HCT116 (cell line): ENCODE measurements at regions not wholly inside any gene's neighbourhood (a gene's known extent, or its start where the extent isn't known, plus 50 kb on each side); places are given as distances from the start of the nearest gene placed in this dataset.

ENCODE experiments used
- ATAC-seq: fragments of 200-7000 bp; cut with Tn5 transposase; 2 replicates; pipeline ENCODE4 v1.9.1; 2020; ENCODE audit warnings: mild to moderate bottlenecking, moderate library complexity
- BruUV-seq: library from RNA; stranded (reverse); fragments of 400-500 nt; replicated peaks from 2 replicates; lab custom pipeline; 2021; lab: Mats Ljungman, UMichigan
- CTCF ChIA-PET: fragments of 300-600 bp; sonication (Branson Sonifier 250); formaldehyde crosslinking; loops from one replicate; lab custom pipeline; 2021; ENCODE audit warnings: antibody characterized with exemption; lab: Charles Lee
- POLR2A ChIA-PET: fragments of 300-600, 350-600 bp; sonication (Branson Sonifier 250); formaldehyde crosslinking; loops from one replicate; lab custom pipeline; 2021; ENCODE audit warnings: antibody characterized with exemption; lab: Charles Lee
- RAD21 ChIA-PET, 2 experiments: fragments of 300-600 bp; sonication (Branson Sonifier 250); formaldehyde crosslinking; loops; one replicate each; lab custom pipeline; 2023; ENCODE audit warnings: low total read pairs in 2 of 2; ENCODE audit not compliant: uncharacterized antibody in 2 of 2, unreplicated experiment in 2 of 2, low non-redundant PET in 1 of 2; lab: Charles Lee
- DNase-seq: peaks from one replicate; pipeline ENCODE4 v3.0.0-alpha.2; 2010; ENCODE audit warnings: low read depth, low spot score
- H2AFZ ChIP-seq: fragments of 200-600 bp; shearing (Covaris generic), sonication (generic); 2 replicates; pipeline ENCODE4 v1.6.1; 2017; ENCODE audit warnings: low read depth, mixed run types, mixed read lengths, antibody characterized with exemption, low read length; ENCODE audit not compliant: poor library complexity, severe bottlenecking
- H3K27ac ChIP-seq: 2 replicates; pipeline ENCODE4 v1.5.1; 2012; ENCODE audit warnings: low read depth, low read length
- H3K27me3 ChIP-seq: fragments of 200-600 bp; sonication (generic); 2 replicates; pipeline ENCODE4 v1.6.1; 2016; ENCODE audit warnings: mixed run types, low read length, mixed read lengths; ENCODE audit not compliant: insufficient read depth
- H3K36me3 ChIP-seq, 2 experiments: fragments of 200-500 bp in 1 of 2; fragments of 200-600 bp in 1 of 2; sonication (Bioruptor generic) in 1 of 2; sonication (generic) in 1 of 2; 2 replicates each; pipeline versions ENCODE4 v1.5.1 to v1.6.1; 2014 to 2016; ENCODE audit warnings: low read length in 2 of 2, inconsistent platforms in 1 of 2, mixed read lengths in 1 of 2, mixed run types in 1 of 2; ENCODE audit not compliant: insufficient read depth in 2 of 2, control insufficient read depth in 1 of 2
- H3K4me1 ChIP-seq, 2 experiments: fragments of 200-600 bp in 1 of 2; sonication (generic) in 1 of 2; 2 replicates each; pipeline versions ENCODE4 v1.5.1 to v1.6.1; 2012 to 2017; ENCODE audit warnings: low read length in 2 of 2, inconsistent platforms in 1 of 2, mild to moderate bottlenecking in 1 of 2, mixed read lengths in 1 of 2, mixed run types in 1 of 2, moderate library complexity in 1 of 2; ENCODE audit not compliant: insufficient read depth in 2 of 2, control insufficient read depth in 1 of 2
- H3K4me2 ChIP-seq: fragments of 200-600 bp; sonication (generic); 2 replicates; pipeline ENCODE4 v1.6.1; 2017; ENCODE audit warnings: mixed run types, low read length, mixed read lengths
- H3K4me3 ChIP-seq, 2 experiments: fragments of 200-600 bp in 1 of 2; sonication (generic) in 1 of 2; replicated peaks in 1 of 2; 2 replicates each; pipeline ENCODE4 v1.5.1; 2011 to 2016; ENCODE audit warnings: low read length in 2 of 2, control low read depth in 1 of 2, low read depth in 1 of 2, mild to moderate bottlenecking in 1 of 2, mixed read lengths in 1 of 2, mixed run types in 1 of 2
- H3K79me2 ChIP-seq: fragments of 200-600 bp; sonication (generic); 2 replicates; pipeline ENCODE4 v1.6.1; 2017; ENCODE audit warnings: mild to moderate bottlenecking, mixed run types, low read length, moderate library complexity, mixed read lengths; ENCODE audit not compliant: insufficient read depth
- H3K9ac ChIP-seq: fragments of 200-600 bp; sonication (generic); 2 replicates; pipeline ENCODE4 v1.6.1; 2016; ENCODE audit warnings: low read length, mixed read lengths
- H3K9me2 ChIP-seq: fragments of 200-600 bp; sonication (generic), shearing (Covaris generic); 2 replicates; pipeline ENCODE4 v1.6.1; 2017; ENCODE audit warnings: mixed run types, mild to moderate bottlenecking, moderate library complexity; ENCODE audit not compliant: insufficient read depth
- H3K9me3 ChIP-seq, 2 experiments: fragments of 200-500 bp in 1 of 2; fragments of 200-600 bp in 1 of 2; sonication (Bioruptor generic) in 1 of 2; sonication (generic) in 1 of 2; 2 replicates each; pipeline ENCODE4 v1.6.1; 2014 to 2017; ENCODE audit warnings: low read length in 2 of 2, mixed read lengths in 2 of 2, inconsistent platforms in 1 of 2, low read depth in 1 of 2, mild to moderate bottlenecking in 1 of 2, mixed run types in 1 of 2, moderate library complexity in 1 of 2; ENCODE audit not compliant: control insufficient read depth in 1 of 2, insufficient read depth in 1 of 2
- H4K20me1 ChIP-seq: fragments of 200-600 bp; sonication (generic), shearing (Covaris generic); 2 replicates; pipeline ENCODE4 v1.6.1; 2017; ENCODE audit warnings: mixed run types, mild to moderate bottlenecking, moderate library complexity; ENCODE audit not compliant: insufficient read depth
- CBX3 ChIP-seq: IDR thresholded peaks from 2 replicates; pipeline ENCODE4 v1.6.1; 2012; ENCODE audit warnings: low read depth
- CEBPB ChIP-seq: IDR thresholded peaks from 2 replicates; pipeline ENCODE4 v1.6.1; 2012; ENCODE audit warnings: low read depth
- CTCF ChIP-seq, 3 experiments: fragments of 200-600 bp in 1 of 3; sonication (generic) in 1 of 3; IDR thresholded peaks in 2 of 3; conservative IDR thresholded peaks in 1 of 3; 2 replicates each; pipeline ENCODE4 v1.5.1; 2012 to 2017; ENCODE audit warnings: low read depth in 2 of 3, low read length in 2 of 3, antibody characterized with exemption in 1 of 3, borderline replicate concordance in 1 of 3, control low read depth in 1 of 3, mild to moderate bottlenecking in 1 of 3, mixed read lengths in 1 of 3, mixed run types in 1 of 3, moderate library complexity in 1 of 3; ENCODE audit not compliant: insufficient read depth in 1 of 3
- EGR1 ChIP-seq: IDR thresholded peaks from 2 replicates; pipeline ENCODE4 v1.6.1; 2012; ENCODE audit warnings: low read depth
- ELF1 ChIP-seq: IDR thresholded peaks from 2 replicates; pipeline ENCODE4 v1.6.1; 2012; ENCODE audit warnings: low read depth, borderline replicate concordance
- EZH2phosphoT487 ChIP-seq: fragments of 200-600 bp; IDR thresholded peaks from 2 replicates; pipeline ENCODE4 v1.6.1; 2018; ENCODE audit warnings: antibody characterized with exemption, borderline replicate concordance
- JUND ChIP-seq: IDR thresholded peaks from 2 replicates; pipeline ENCODE4 v1.6.1; 2012
- POLR2A ChIP-seq: IDR thresholded peaks from 2 replicates; pipeline ENCODE4 v1.7.0; 2011; ENCODE audit warnings: borderline replicate concordance; ENCODE audit not compliant: insufficient read depth, insufficient read length; ENCODE audit errors: extremely low read depth
- POLR2AphosphoS5 ChIP-seq: IDR thresholded peaks from 2 replicates; pipeline ENCODE4 v1.6.1; 2011; ENCODE audit warnings: mild to moderate bottlenecking, low read depth, low read length, moderate library complexity
- RAD21 ChIP-seq: IDR thresholded peaks from 2 replicates; pipeline ENCODE4 v1.6.1; 2012; ENCODE audit warnings: low read depth, mild to moderate bottlenecking
- REST ChIP-seq: IDR thresholded peaks from 2 replicates; pipeline ENCODE4 v1.6.1; 2012; ENCODE audit warnings: low read depth
- SIN3A ChIP-seq: IDR thresholded peaks from 2 replicates; pipeline ENCODE4 v1.6.1; 2012; ENCODE audit warnings: low read depth
- SRF ChIP-seq: IDR thresholded peaks from 2 replicates; pipeline ENCODE4 v1.6.1; 2012; ENCODE audit warnings: low read depth
- TCF7L2 ChIP-seq: IDR thresholded peaks from 2 replicates; pipeline ENCODE4 v1.7.0; 2011; ENCODE audit warnings: borderline replicate concordance, inconsistent platforms; ENCODE audit not compliant: insufficient read depth, insufficient read length; ENCODE audit errors: extremely low read depth
- ZFX ChIP-seq: fragments of 450-650 bp; IDR thresholded peaks from 2 replicates; pipeline ENCODE4 v1.6.1; 2017
- intact Hi-C: fragments of 100-400 bp; cut with micrococcal nuclease; formaldehyde crosslinking; loops from 2 replicates; pipeline ENCODE4 v1.10.0; 2022
- TF ChIP-seq, protein P1 (sequence below): IDR thresholded peaks from 2 replicates; pipeline ENCODE4 v1.6.1; 2012

DNA sequence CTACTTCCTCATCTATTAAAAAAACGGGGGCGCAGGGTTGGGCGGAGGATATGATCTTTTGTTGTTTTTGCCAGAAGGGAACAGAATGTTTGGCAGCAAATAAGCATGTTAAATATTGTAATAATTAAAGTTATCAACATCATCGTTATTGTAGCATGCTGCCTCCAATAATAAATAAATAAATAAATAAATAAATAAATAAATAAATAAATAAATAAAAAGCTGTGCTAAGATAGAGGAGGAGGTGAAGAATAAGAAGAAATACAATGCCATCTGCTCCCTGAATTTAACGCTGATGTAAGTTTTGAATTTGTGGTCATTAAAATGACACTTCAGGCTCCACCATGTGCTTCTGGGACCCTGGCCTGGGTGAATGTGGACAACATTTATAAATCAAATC is 508.0 kb upstream of the TNC start:
- ChIA-PET RAD21 (no interaction called here), CTCF (interaction anchor here (1.8 kb wide), 1 partner anchor 32 kb away, joined by 6 read pairs; no protein-coding TSS in a partner anchor), POLR2A (no interaction called here)
- Histone ChIP-seq H2AFZ (no peak overlapping the region), H3K9ac (no peak overlapping the region), H3K9me2 (no peaks in the 10 kb centered on the region), H3K79me2 (no peaks in the 10 kb centered on the region), H3K9me3 (no peaks in the 10 kb centered on the region), H3K36me3 (no peaks in the 10 kb centered on the region), H4K20me1 (no peaks in the 10 kb centered on the region), H3K27ac (no peak overlapping the region), H3K27me3 (peaks cover 22% of the 10 kb centered on the region; the same call in 1 of the 2 replicates), H3K4me1 (no peaks in the 10 kb centered on the region), H3K4me2 (no peak overlapping the region), H3K4me3 (no peak overlapping the region)
- no TSS peak for BruUV-seq
- ATAC-seq (no peak), DNase-seq (no peak)
- no peak for TF ChIP-seq RAD21
- intact Hi-C loops = no loop called here

DNA sequence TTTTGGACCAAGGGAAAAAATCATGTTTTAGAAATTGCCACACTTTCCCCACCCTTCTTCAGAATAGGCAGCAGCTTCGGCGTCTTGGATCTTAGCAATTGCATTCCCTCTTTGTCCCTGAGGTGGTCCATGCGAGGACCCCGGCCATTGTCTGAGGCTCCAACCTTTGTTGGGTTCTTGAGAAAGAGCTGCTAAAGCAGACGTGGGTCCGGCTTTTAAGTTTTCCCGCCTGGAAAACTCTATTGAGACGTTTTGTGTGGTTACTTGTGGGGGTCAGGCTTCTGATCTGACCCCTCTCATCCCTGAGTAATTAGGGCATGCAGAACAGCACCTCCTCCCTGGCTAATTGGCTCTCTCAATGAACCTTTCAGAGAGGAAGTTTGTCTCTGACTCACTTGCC is 509.6 kb upstream of the TNC start:
- intact Hi-C loops = no loop called here
- no peaks in the 10 kb centered on the region for H3K4me1 ChIP-seq
- no peak for DNase-seq
- no peaks in the 10 kb centered on the region for H3K9me3 ChIP-seq
- no peaks in the 10 kb centered on the region for H4K20me1 ChIP-seq
- CTCF ChIA-PET = no interaction called here
- no peak overlapping the region for H2AFZ ChIP-seq
- no peak overlapping the region for H3K27ac ChIP-seq
- no peaks in the 10 kb centered on the region for H3K36me3 ChIP-seq
- H3K9ac ChIP-seq = no peak overlapping the region
- H3K79me2 ChIP-seq = no peaks in the 10 kb centered on the region
- H3K4me3 ChIP-seq = no peak overlapping the region
- H3K4me2 ChIP-seq = no peak overlapping the region
- no peak for ATAC-seq
- RAD21 ChIA-PET = no interaction called here
- BruUV-seq = no TSS peak
- POLR2A ChIA-PET = no interaction called here
- H3K27me3 ChIP-seq = peaks cover 22% of the 10 kb centered on the region; the same call in 1 of the 2 replicates
- H3K9me2 ChIP-seq = no peaks in the 10 kb centered on the region
- TF ChIP-seq EZH2phosphoT487 (no peak), EGR1 (no peak), CEBPB (no peak), TCF7L2 (no peak), REST (no peak), RAD21 (no peak), ZFX (no peak), POLR2AphosphoS5 (no peak), SRF (no peak), CBX3 (no peak), JUND (no peak), POLR2A (no peak), ELF1 (no peak), CTCF (IDR thresholded peaks at IDR 0.05 in 2 of 3, conservative IDR thresholded peaks at IDR 0.05 in 1 of 3; ENCODE audit: borderline replicate concordance in 1 of 3, insufficient read depth in 1 of 3, low read depth in 2 of 3, low read length in 2 of 3) (no peak), SIN3A (no peak)
- TF ChIP-seq, protein P1, sequence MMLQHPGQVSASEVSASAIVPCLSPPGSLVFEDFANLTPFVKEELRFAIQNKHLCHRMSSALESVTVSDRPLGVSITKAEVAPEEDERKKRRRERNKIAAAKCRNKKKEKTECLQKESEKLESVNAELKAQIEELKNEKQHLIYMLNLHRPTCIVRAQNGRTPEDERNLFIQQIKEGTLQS = no peak
